HepG2 (cell line): ENCODE measurements at regions not wholly inside any gene's neighbourhood (a gene's known extent, or its start where the extent isn't known, plus 50 kb on each side); places are given as distances from the start of the nearest gene placed in this dataset.

ENCODE experiments used
- ATAC-seq: fragments of 200-7000 bp; cut with Tn5 transposase; 3 replicates; pipeline ENCODE4 v1.9.1; 2020; ENCODE audit warnings: mild to moderate bottlenecking, moderate library complexity
- BruUV-seq: library from RNA; stranded (reverse); fragments of 400-500 nt; replicated peaks from 2 replicates; lab custom pipeline; 2021; lab: Mats Ljungman, UMichigan
- CTCF ChIA-PET: fragments of 300-600 bp; formaldehyde crosslinking; extraction: SDS; loops from one replicate; lab custom pipeline; 2021; ENCODE audit warnings: low total read pairs, inconsistent platforms, low intra/inter-chr PET ratio; lab: Yijun Ruan, JAX
- POLR2A ChIA-PET: fragments of 350-600 bp; sonication (Branson Sonifier 250); formaldehyde crosslinking; loops from one replicate; lab custom pipeline; 2020; ENCODE audit warnings: antibody characterized with exemption, inconsistent platforms; lab: Yijun Ruan, JAX
- DNase-seq: peaks from one replicate; pipeline ENCODE4 v3.0.0-alpha.2; 2015; ENCODE audit warnings: low spot score
- FAIRE-seq: peaks from 3 replicates; lab custom pipeline; 2011; peaks lifted over from hg19 to GRCh38; lab: Jason Lieb, UNC
- H2AFZ ChIP-seq: one replicate; pipeline ENCODE4 v1.6.1; 2011; ENCODE audit warnings: low read length, inconsistent platforms
- H3K27ac ChIP-seq: fragments of 300-600 bp; 3 replicates; pipeline ENCODE4 v1.8.0; 2011; ENCODE audit warnings: mixed run types, mild to moderate bottlenecking, mixed read lengths, low read length, inconsistent platforms; ENCODE audit not compliant: insufficient read depth; ENCODE audit errors: extremely low read length
- H3K27me3 ChIP-seq, 2 experiments: fragments of 200-600 bp in 1 of 2; 2 replicates in 1 of 2; 3 replicates in 1 of 2; pipeline versions ENCODE4 v1.6.0 to v1.8.0; 2011; ENCODE audit warnings: low read length in 2 of 2, mild to moderate bottlenecking in 2 of 2, moderate library complexity in 2 of 2, inconsistent platforms in 1 of 2; ENCODE audit not compliant: insufficient read depth in 2 of 2, control insufficient read depth in 1 of 2
- H3K36me3 ChIP-seq, 2 experiments: fragments of 200-600 bp in 1 of 2; replicated peaks in 1 of 2; 2 replicates in 1 of 2; 3 replicates in 1 of 2; pipeline versions ENCODE4 v1.5.1 to v1.8.0; 2011; ENCODE audit warnings: low read length in 2 of 2, inconsistent platforms in 1 of 2; ENCODE audit not compliant: insufficient read depth in 2 of 2, control insufficient read depth in 1 of 2
- H3K4me1 ChIP-seq: 2 replicates; pipeline ENCODE4 v1.5.1; 2012; ENCODE audit warnings: low read length, inconsistent platforms; ENCODE audit not compliant: insufficient read depth
- H3K4me2 ChIP-seq: 2 replicates; pipeline ENCODE4 v1.6.0; 2011; ENCODE audit warnings: low read depth, low read length, inconsistent platforms
- H3K4me3 ChIP-seq, 3 experiments: fragments of 200-600 bp in 1 of 3; sonication (generic), shearing (Covaris generic) in 1 of 3; replicated peaks in 1 of 3; 2 replicates each; pipeline ENCODE4 v1.5.1; 2011 to 2016; ENCODE audit warnings: low read length in 3 of 3, inconsistent platforms in 2 of 3, low read depth in 2 of 3, mild to moderate bottlenecking in 2 of 3, control low read depth in 1 of 3, mixed read lengths in 1 of 3; ENCODE audit not compliant: insufficient read depth in 1 of 3
- H3K79me2 ChIP-seq: one replicate; pipeline ENCODE4 v1.6.1; 2011; ENCODE audit warnings: low read length, inconsistent platforms; ENCODE audit not compliant: insufficient read depth
- H3K9ac ChIP-seq: 2 replicates; pipeline ENCODE4 v1.6.0; 2011; ENCODE audit warnings: mild to moderate bottlenecking, low read depth, low read length, inconsistent platforms; ENCODE audit not compliant: insufficient read depth
- H3K9me3 ChIP-seq: 2 replicates; pipeline ENCODE4 v1.5.1; 2012; ENCODE audit warnings: mild to moderate bottlenecking, low read length
- H4K20me1 ChIP-seq: 2 replicates; pipeline ENCODE4 v1.6.0; 2011; ENCODE audit warnings: inconsistent platforms, mild to moderate bottlenecking, low read length, moderate library complexity; ENCODE audit not compliant: insufficient read depth
- ATAD3A ChIP-seq: sonication (generic); formaldehyde crosslinking; IDR thresholded peaks from 2 replicates; pipeline ENCODE4 v1.4.0; 2020; ENCODE audit warnings: missing genetic modification reagents
- KDM5B ChIP-seq: sonication (generic); formaldehyde crosslinking; IDR thresholded peaks from 2 replicates; pipeline ENCODE4 v1.4.0; 2020; ENCODE audit warnings: missing genetic modification reagents, mild to moderate bottlenecking, borderline replicate concordance
- KLF9 ChIP-seq: IDR thresholded peaks from 2 replicates; pipeline ENCODE4 v1.6.1; 2016; ENCODE audit warnings: low read depth
- NR0B2 ChIP-seq: sonication (generic); formaldehyde crosslinking; IDR thresholded peaks from 2 replicates; pipeline ENCODE4 v1.4.0; 2020; ENCODE audit warnings: mild to moderate bottlenecking, missing genetic modification reagents
- USF2 ChIP-seq, 2 experiments: sonication (generic) in 1 of 2; formaldehyde crosslinking in 1 of 2; IDR thresholded peaks; 2 replicates each; pipeline versions ENCODE4 v1.5.1 to v1.6.1; 2011 to 2020; ENCODE audit warnings: borderline replicate concordance in 1 of 2, low read depth in 1 of 2, low read length in 1 of 2, mild to moderate bottlenecking in 1 of 2, missing genetic modification reagents in 1 of 2, moderate library complexity in 1 of 2
- ZNF318 ChIP-seq: sonication (generic); formaldehyde crosslinking; IDR thresholded peaks from 2 replicates; pipeline ENCODE4 v1.4.0; 2020; ENCODE audit warnings: mild to moderate bottlenecking, missing genetic modification reagents
- WGBS: methylation state at CpG from one replicate; pipeline ENCODE4 v1.1.6; 2017; ENCODE audit warnings: low lambda C conversion rate; 5-methylcytosine and 5-hydroxymethylcytosine counted together
- in situ Hi-C: cut with HindIII; loops from 2 replicates; pipeline ENCODE4 v1.10.0; 2017; ENCODE audit warnings: low pct_unique_long_range_greater_than_20kb; ENCODE audit not compliant: extremely low pct_ligation_motif_present
- intact Hi-C: fragments of 100-400 bp; cut with micrococcal nuclease; formaldehyde crosslinking; loops from one replicate; pipeline ENCODE4 v1.10.0; 2022; ENCODE audit not compliant: unreplicated experiment

GRCh38 chr2:190137561-190137960 is 75.0 kb upstream of the MSTN start:
- BruUV-seq: no TSS peak
- H2AFZ ChIP-seq: no peak overlapping the region
- ChIA-PET POLR2A (no interaction called here), CTCF (no interaction called here)
- 53% methylated on average over 2 of the region's 2 CpGs for WGBS
- no peak overlapping the region for H3K4me3 ChIP-seq
- DNase-seq (no peak), FAIRE-seq (no peak), ATAC-seq (no peak)
- in situ Hi-C loops: no loop called here
- peaks cover 15% of the 10 kb centered on the region for H3K4me1 ChIP-seq
- H4K20me1 ChIP-seq: no peaks in the 10 kb centered on the region
- no peaks in the 10 kb centered on the region for H3K36me3 ChIP-seq
- no peak overlapping the region for H3K9ac ChIP-seq
- intact Hi-C loops: no loop called here
- no peaks in the 10 kb centered on the region for H3K27me3 ChIP-seq
- TF ChIP-seq USF2 (IDR thresholded peaks at IDR 0.05; ENCODE audit: low read depth, low read length) (no peak), USF2 (CRISPR knock-in tag; IDR thresholded peaks at IDR 0.05; ENCODE audit: borderline replicate concordance) (no peak), ZNF318 (CRISPR knock-in tag) (no peak), ATAD3A (CRISPR knock-in tag) (no peak), KLF9 (CRISPR knock-in tag) (no peak), NR0B2 (CRISPR knock-in tag) (no peak), KDM5B (CRISPR knock-in tag) (no peak)
- H3K79me2 ChIP-seq: no peaks in the 10 kb centered on the region
- peaks cover 60% of the 10 kb centered on the region for H3K9me3 ChIP-seq
- no peak overlapping the region for H3K4me2 ChIP-seq
- H3K27ac ChIP-seq: no peak overlapping the region
